Central memory CD4-positive, alpha-beta T cell (primary cell): ENCODE measurements at regions not wholly inside any gene's neighbourhood (a gene's known extent, or its start where the extent isn't known, plus 50 kb on each side); places are given as distances from the start of the nearest gene placed in this dataset.

Experiments used
- DNase-seq: peaks from one replicate; pipeline ENCODE4 v3.0.0; 2022

DNA sequence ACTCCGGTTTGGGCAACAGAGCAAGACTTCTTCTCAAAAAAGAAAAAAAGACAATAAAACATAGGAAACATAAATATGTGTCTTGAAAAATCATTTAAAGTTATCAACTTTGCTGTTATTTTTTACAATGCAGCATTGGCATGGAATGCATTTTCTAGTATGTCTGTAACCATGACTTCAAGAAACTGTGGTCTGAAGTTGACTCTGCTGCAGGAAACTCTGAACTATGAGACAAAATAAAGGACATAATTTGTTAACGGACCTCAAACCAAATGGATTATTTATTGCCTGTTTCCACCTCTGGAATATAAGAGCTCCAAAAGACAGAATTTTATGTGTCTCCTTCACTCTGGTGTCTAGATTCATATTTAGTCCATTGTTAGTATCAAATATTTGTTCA is 79.1 kb downstream of the TRIB2 start:
- DNase-seq = no peak

GRCh38 chr2:12796657-12797056 is 79.9 kb downstream of the TRIB2 start:
- DNase-seq = no peak

DNA sequence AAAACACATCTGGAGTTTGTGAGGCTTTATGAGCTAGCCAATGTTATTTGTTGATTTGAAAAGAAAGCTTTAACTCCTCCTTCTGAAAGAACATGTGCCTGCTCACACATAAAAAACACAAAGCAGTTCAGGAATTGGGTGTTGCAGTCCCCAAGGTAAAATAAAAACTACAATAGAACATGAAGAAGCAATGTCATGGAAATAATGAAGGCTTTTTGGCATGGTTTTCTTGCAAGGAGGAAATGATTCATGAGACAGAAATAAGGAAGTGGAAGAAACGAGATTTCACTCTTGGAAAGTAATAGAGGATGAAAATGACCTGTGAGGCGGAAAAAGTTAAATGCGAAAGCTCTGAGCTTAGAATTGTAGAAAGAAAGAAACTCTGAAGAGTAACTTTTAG is 81.1 kb downstream of the TRIB2 start:
- DNase-seq = no peak

GRCh38 chr2:12803607-12804006 is 86.9 kb downstream of the TRIB2 start:
- DNase-seq = no peak

DNA sequence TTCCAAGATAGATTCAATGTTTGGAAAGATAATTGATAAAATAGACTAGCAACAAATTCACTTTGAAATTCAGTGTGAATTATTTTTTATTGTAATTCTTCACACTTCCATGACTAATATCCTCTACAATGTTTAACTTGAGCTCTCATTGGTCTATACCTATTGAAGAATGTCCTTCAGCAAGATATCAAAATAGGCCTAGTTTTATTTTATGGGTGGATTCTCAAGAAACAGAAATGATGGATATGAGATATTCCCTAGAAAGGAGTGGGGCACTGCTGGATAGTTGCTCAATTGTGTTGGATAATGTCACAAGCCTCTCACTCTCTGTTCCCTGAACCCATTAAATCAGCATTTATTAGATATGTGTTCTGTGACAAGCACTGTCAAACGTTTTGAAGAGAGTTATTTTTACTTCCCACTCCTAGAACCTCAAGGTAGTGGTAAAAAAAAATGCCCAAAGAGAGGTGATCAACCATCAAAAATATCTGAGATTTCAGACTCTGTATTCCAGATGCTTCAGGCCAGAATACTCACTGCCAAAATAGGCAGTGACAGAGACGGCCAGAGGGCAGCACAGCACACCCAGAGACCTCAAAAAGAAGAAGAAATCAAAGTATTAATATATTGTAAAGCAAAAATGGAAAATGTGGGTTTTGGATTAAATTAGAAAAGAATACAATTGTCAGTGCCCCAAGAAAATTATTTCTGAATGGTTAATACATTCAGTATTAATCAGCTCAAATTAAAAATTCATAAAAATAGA is 87.5 kb downstream of the TRIB2 start:
- DNase-seq = no peak

GRCh38 chr2:12805033-12805432 is 88.3 kb downstream of the TRIB2 start:
- no peak for DNase-seq

DNA sequence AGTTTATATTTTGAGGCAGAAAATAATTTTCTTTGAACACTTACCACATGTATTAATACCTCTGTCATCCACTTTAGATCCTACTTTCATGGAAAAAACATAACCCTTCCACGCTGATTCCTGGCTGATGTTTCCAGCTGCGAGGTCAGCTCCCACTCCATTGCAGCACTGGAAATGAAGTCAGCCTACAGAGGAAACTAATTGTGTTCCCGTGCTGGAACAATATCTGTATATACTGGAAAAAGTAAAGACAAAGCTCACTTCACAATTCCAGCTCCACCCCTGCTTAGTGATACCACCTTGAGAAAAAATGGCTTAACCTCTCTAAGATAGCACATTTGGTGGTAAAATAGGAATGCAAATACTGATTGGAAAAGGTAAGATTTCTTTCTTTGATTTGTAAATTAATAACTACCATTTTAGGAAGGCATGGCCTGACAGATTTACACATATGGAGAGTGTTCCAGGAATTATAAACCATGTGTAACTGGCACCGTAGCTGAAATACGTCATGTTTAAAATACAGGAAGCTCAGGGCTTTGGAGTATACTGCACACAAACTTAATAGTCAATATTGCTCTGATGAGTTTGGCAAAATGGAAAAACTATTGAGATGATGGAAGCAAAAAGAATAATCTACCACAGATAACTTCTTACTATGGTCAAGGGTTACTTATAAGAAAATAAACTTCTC is 90.0 kb downstream of the TRIB2 start:
- DNase-seq = no peak

DNA sequence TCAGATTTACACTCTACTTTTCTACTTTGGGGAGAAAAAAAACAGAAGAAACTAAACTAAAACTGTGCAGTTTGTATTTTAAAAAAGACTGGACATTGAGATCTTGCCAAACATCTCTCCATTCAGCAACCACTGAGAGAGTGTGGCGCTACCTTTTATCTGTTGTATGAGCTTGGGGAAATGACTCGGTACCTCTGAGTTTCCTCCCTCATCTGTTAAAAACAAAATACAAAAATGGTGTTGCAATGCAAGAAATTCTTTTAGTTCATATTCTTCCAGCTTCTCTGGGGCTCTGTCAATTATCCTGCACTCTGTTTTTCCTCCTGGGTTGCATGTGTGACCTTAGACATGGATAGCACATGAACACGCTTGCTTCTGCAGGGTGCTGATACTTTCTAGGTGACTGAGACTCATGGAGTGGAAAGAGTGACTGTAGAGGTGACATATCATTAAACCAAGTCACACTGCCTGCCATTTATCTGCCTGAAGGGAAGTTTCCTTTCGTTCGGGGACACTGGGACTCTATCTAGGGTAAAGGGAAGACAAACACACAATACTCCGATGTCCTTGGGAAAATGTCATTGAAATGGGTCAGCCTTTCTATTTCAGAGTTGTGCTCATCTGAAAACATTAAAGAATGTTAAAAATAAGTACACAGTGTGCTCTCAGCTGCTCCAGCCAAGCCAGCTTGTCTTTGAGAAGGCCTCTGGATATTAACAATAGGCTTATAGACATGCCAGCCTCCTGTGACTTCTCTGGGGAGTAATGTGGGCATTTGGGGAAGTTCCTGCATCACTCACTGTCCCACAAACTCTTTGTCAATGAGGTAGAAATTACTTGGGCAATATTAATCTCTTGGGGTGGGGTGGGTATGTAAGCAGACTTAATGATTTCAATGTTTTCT is 91.4 kb downstream of the TRIB2 start:
- no peak for DNase-seq

DNA sequence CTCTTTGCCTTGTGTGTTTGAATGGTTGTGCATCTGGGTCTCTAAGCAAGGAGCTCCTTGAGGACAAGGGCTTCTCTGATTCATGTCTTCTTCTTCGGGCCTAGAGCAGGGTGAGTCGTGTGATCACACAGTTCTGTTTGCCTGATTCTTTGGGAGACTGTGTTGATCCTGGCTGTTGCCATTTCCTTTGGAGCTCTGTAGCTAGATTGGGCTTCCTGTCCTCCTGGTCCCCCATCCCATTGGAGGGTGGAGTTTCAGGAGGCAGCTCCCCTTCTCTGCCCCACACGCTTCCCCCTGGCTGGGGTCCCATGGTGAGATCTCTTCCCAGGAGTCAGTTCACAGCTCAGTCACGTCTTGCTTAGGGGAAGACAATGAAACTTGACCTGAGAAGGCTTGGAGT is 92.8 kb downstream of the TRIB2 start:
- no peak for DNase-seq

- DNase-seq = no peak
These were observed 95.2 kb downstream of the TRIB2 start for GRCh38 chr2:12811916-12812315.

DNA sequence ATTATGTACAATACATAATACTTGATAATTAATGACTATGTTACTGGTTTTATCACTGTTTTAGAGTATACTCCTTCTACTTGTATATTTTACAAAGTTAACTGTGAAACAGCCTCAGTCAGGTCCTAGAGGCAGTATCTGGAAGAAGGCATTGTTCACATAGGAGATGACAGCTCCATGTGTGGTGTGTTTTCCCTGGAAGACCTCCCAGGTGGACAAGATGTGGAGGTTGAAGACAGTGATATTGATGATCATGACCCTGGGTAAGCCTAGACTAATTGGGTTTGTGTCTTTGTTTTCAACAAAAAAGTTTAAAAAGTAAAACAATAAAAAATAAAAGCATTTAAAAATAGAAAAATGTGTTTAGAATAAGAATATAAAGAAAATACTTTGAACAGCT is 96.4 kb downstream of the TRIB2 start:
- no peak for DNase-seq

DNA sequence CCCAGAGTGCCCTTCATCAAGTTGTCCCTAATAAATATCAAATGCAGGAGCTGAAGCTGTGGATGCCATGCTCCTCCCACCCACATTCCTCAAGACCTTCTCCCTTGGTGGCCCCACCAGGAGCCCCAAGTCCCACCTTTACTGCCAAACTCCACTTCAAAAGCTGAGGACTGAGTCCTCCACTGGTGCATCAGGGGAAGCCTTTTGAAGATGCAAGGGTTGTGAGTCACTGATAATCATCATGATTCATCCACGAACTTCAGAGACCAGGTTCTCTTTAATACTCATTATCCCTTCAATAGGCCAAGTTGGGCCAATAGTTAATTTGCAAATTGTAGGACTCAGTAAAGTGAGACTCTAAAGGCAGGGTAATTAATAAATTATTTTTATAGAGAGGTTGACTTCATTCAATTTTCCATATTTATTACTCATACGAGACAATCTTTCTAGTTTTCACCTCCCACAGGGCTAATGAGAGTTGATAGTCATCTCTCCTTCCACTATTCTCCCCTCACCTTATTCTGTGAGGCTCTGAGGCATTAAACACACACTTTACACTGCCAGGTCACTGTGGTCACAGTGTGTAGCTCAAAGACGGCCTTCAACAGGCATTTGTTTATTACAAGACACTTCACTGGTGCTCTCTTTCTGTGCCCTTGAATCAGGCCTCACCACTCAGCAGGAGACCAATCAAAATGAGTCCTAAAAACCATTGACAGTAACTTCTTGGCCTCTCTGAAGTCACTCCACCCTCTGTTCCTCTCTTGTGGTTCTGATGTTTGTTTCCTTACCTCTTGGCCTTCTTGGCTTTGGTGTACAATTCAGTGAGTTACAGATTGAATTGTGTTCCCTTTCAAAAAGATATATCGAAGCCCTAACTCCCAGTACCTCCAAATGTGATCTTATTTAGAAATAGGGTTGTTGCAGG is 99.9 kb downstream of the TRIB2 start:
- peak; percentile 16 for DNase-seq

- DNase-seq = no peak
These were observed 101.1 kb downstream of the TRIB2 start for GRCh38 chr2:12817870-12818269.

DNA sequence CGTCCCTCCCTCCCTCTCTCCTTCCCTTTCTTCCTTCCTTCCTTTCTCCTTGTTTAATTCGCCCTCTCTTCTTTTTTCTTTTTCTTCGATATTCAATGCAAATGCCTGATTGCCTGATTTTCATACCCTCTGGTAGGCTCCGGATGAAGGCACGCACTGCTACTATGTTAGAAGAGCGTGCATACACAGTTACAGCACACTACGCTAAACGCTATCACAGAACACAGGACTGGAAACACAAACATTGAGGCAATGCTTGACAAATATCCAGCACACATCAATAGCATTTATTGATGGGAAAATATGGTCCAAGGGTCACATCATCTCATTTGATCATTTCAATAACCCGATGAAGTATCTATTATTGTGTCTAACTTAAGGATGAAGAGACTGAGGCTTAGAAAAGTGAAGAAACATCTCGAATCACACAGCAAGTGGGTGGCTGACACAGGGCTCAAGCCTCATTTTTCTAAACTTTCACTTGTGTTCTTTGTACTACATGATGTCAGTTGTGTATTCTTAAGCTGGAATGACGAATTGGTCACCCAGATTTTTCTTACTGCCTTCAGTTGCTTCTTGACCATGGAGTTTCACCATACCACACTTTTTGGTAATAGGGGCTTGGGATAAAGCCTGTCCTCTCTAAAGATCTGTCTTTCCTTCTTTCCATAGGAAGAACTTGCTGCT is 101.8 kb downstream of the TRIB2 start:
- DNase-seq = no peak

- DNase-seq = no peak
These were observed 102.4 kb downstream of the TRIB2 start for GRCh38 chr2:12819103-12819475.

DNA sequence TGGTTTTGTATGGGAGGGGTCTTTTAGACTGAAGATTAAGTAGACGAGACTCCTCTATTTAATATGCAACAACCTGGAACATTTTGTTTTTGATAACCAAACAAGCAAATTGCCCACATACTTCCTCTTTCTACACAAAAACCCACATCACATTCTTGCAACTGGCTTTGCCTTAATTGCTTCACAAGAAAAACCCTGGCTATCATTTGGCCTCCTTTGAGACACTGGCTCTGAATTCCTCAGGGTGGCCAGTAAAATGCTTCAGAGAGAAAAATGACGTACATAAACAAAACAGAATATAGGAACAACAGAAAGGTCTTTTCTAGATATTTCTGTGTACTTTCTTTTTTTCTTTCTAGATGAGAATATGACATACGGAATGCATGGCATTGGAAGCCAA is 103.0 kb downstream of the TRIB2 start:
- DNase-seq = no peak

DNA sequence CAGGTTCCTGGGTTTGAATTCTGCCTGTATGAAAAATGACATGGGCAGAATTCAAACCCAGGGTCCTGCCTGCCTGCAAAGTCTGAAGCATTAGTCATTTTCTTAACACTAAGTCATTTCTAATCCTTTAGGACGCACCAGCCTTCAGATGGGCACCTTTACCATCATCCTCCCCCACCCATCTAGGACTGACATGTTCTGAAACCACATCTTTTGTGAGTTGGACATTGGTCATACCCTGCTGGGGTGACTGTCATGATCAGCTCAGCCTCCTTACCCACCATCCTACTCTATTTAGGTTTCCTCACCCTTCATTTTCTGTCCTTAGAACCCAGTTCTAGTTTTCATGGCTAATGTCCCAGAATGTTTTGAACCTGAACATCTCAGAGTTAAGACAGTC is 104.9 kb downstream of the TRIB2 start:
- no peak for DNase-seq

GRCh38 chr2:12824351-12824777 is 107.6 kb downstream of the TRIB2 start:
- DNase-seq = no peak

GRCh38 chr2:12824778-12825379 is 108.1 kb downstream of the TRIB2 start:
- no peak for DNase-seq

GRCh38 chr2:12826781-12827180 is 110.0 kb downstream of the TRIB2 start:
- DNase-seq = no peak

DNA sequence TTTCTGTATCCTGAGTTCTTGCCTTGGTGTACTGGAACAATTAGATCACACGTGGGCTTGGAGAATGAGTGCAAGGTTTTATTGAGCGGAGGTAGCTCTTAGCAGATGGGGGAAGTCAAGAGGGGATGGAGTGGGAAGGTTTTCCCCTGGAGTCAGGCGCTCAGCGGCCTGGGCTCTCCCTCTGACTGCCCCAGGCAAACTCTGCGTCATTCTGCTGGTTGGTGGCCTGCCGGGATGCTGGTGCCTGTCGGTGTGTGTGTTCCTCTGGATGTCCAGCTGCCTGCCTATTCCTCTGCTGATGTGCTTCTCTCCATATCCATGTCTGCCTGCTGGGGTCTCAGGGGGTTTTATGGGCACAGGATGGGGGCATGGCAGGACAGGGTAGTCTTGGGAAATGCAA is 111.0 kb downstream of the TRIB2 start:
- DNase-seq = no peak
